SK-N-SH (cell line): ENCODE measurements at regions not wholly inside any gene's neighbourhood (a gene's known extent, or its start where the extent isn't known, plus 50 kb on each side); places are given as distances from the start of the nearest gene placed in this dataset.

Experiments used
- CTCF ChIA-PET: fragments of 300-600, 350-600 bp; formaldehyde crosslinking; extraction: SDS; loops from one replicate; lab custom pipeline; 2021; lab: Yijun Ruan, JAX
- POLR2A ChIA-PET: fragments of 350-600 bp; sonication (Branson Sonifier 250); formaldehyde crosslinking; extraction: SDS; loops from one replicate; lab custom pipeline; 2020; ENCODE audit warnings: antibody characterized with exemption, inconsistent platforms; lab: Yijun Ruan, JAX
- DNase-seq: peaks from one replicate; pipeline ENCODE4 v3.0.0; 2012
- H2AFZ ChIP-seq: fragments of 200-600 bp; sonication (generic); 2 replicates; pipeline ENCODE4 v1.8.1; 2016; ENCODE audit warnings: antibody characterized with exemption, mild to moderate bottlenecking, low read depth
- H3F3A ChIP-seq: fragments of 200-600 bp; sonication (generic); replicated peaks from 2 replicates; pipeline ENCODE3; 2016; ENCODE audit warnings: antibody characterized with exemption, mild to moderate bottlenecking; ENCODE audit not compliant: insufficient read depth
- H3K27ac ChIP-seq, 2 experiments: fragments of 200-500 bp in 1 of 2; fragments of 200-600 bp in 1 of 2; sonication (Bioruptor generic) in 1 of 2; sonication (generic), shearing (Covaris generic) in 1 of 2; 2 replicates each; pipeline versions ENCODE4 v1.5.1 to v1.6.1; 2014 to 2016; ENCODE audit warnings: low read depth in 2 of 2, inconsistent platforms in 1 of 2, low read length in 1 of 2, mild to moderate bottlenecking in 1 of 2, mixed read lengths in 1 of 2
- H3K27me3 ChIP-seq: fragments of 200-600 bp; sonication (generic), shearing (Covaris generic); 2 replicates; pipeline ENCODE4 v1.6.1; 2016; ENCODE audit warnings: mixed run types; ENCODE audit not compliant: insufficient read depth
- H3K36me3 ChIP-seq, 2 experiments: fragments of 200-500 bp in 1 of 2; fragments of 200-600 bp in 1 of 2; sonication (Bioruptor generic) in 1 of 2; sonication (generic) in 1 of 2; replicated peaks in 1 of 2; 2 replicates each; pipeline versions ENCODE3 to v1.5.1; 2014 to 2016; ENCODE audit warnings: low read length in 1 of 2, mild to moderate bottlenecking in 1 of 2; ENCODE audit not compliant: insufficient read depth in 2 of 2, control insufficient read depth in 1 of 2
- H3K4me1 ChIP-seq, 2 experiments: fragments of 200-500 bp in 1 of 2; fragments of 200-600 bp in 1 of 2; sonication (Bioruptor generic) in 1 of 2; sonication (generic), shearing (Covaris generic) in 1 of 2; 2 replicates each; pipeline versions ENCODE4 v1.5.1 to v1.6.1; 2014 to 2016; ENCODE audit warnings: low read depth in 1 of 2, low read length in 1 of 2, mixed run types in 1 of 2; ENCODE audit not compliant: insufficient read depth in 2 of 2, control insufficient read depth in 1 of 2
- H3K4me2 ChIP-seq: fragments of 200-600 bp; sonication (generic), shearing (Covaris generic); 2 replicates; pipeline ENCODE4 v1.6.1; 2017; ENCODE audit warnings: mixed run types
- H3K4me3 ChIP-seq, 2 experiments: fragments of 200-500 bp in 1 of 2; fragments of 200-600 bp in 1 of 2; sonication (Bioruptor generic) in 1 of 2; sonication (generic), shearing (Covaris generic) in 1 of 2; 2 replicates each; pipeline versions ENCODE4 v1.5.1 to v1.8.1; 2014 to 2016; ENCODE audit warnings: low read depth in 2 of 2, inconsistent platforms in 1 of 2, low read length in 1 of 2, mild to moderate bottlenecking in 1 of 2, mixed read lengths in 1 of 2, moderate library complexity in 1 of 2
- H3K79me2 ChIP-seq: fragments of 200-600 bp; sonication (generic); 2 replicates; pipeline ENCODE4 v1.8.1; 2017; ENCODE audit warnings: mild to moderate bottlenecking; ENCODE audit not compliant: insufficient read depth
- H3K9ac ChIP-seq: fragments of 200-600 bp; sonication (generic); 2 replicates; pipeline ENCODE4 v1.6.1; 2017; ENCODE audit warnings: mixed run types
- H3K9me2 ChIP-seq: fragments of 200-600 bp; sonication (generic); 2 replicates; pipeline ENCODE4 v1.6.1; 2017; ENCODE audit warnings: mixed run types
- H3K9me3 ChIP-seq: fragments of 200-600 bp; sonication (generic); 2 replicates; pipeline ENCODE4 v1.6.1; 2017; ENCODE audit warnings: mixed run types, mild to moderate bottlenecking, moderate library complexity
- H4K20me1 ChIP-seq: fragments of 200-600 bp; sonication (generic); 2 replicates; pipeline ENCODE4 v1.6.1; 2017; ENCODE audit warnings: mild to moderate bottlenecking, mixed run types; ENCODE audit not compliant: insufficient read depth
- CHD2 ChIP-seq: fragments of 150-350 bp; IDR thresholded peaks from 2 replicates; pipeline ENCODE4 v1.6.1; 2018; ENCODE audit warnings: low read length; ENCODE audit not compliant: partially characterized antibody
- ELF1 ChIP-seq: IDR thresholded peaks from 2 replicates; pipeline ENCODE4 v1.4.0; 2012
- EP300 ChIP-seq, 2 experiments: IDR thresholded peaks; 2 replicates each; pipeline versions ENCODE4 v1.4.0 to v1.6.1; 2012; ENCODE audit warnings: borderline replicate concordance in 1 of 2, low read depth in 1 of 2, low read length in 1 of 2
- FOSL2 ChIP-seq: IDR thresholded peaks from 2 replicates; pipeline ENCODE4 v1.4.0; 2012; ENCODE audit warnings: low read depth, mild to moderate bottlenecking, moderate library complexity, borderline replicate concordance
- FOXM1 ChIP-seq: IDR thresholded peaks from 2 replicates; pipeline ENCODE4 v1.4.0; 2012; ENCODE audit warnings: low read depth, mild to moderate bottlenecking
- GATA2 ChIP-seq: sonication (generic); formaldehyde crosslinking; IDR thresholded peaks from 2 replicates; pipeline ENCODE4 v1.5.0; 2020; ENCODE audit warnings: mild to moderate bottlenecking, missing genetic modification reagents
- IRF3 ChIP-seq: fragments of 150-350 bp; IDR thresholded peaks from 2 replicates; pipeline ENCODE4 v1.6.1; 2016; ENCODE audit warnings: mild to moderate bottlenecking, low read depth, low read length
- JUND ChIP-seq: IDR thresholded peaks from 2 replicates; pipeline ENCODE4 v1.4.0; 2012
- MAX ChIP-seq: IDR thresholded peaks from 2 replicates; pipeline ENCODE4 v1.4.0; 2012; ENCODE audit warnings: low read depth
- NRF1 ChIP-seq: IDR thresholded peaks from 2 replicates; pipeline ENCODE4 v1.6.1; 2012; ENCODE audit warnings: low read depth, mild to moderate bottlenecking, low read length
- RFX5 ChIP-seq: IDR thresholded peaks from 2 replicates; pipeline ENCODE4 v1.6.1; 2012; ENCODE audit warnings: mild to moderate bottlenecking, improper control_type of control experiment, low read length
- SMC3 ChIP-seq: IDR thresholded peaks from 2 replicates; pipeline ENCODE4 v1.6.1; 2012; ENCODE audit warnings: low read depth, low read length, improper control_type of control experiment
- TAF1 ChIP-seq: IDR thresholded peaks from 2 replicates; pipeline ENCODE4 v1.6.1; 2012; ENCODE audit warnings: low read depth, mild to moderate bottlenecking, low read length, moderate library complexity, borderline replicate concordance
- TCF12 ChIP-seq: IDR thresholded peaks from 2 replicates; pipeline ENCODE4 v1.4.0; 2012
- TEAD4 ChIP-seq: IDR thresholded peaks from 2 replicates; pipeline ENCODE4 v1.4.0; 2012; ENCODE audit warnings: mild to moderate bottlenecking, borderline replicate concordance; ENCODE audit not compliant: insufficient read depth
- USF1 ChIP-seq: IDR thresholded peaks from 2 replicates; pipeline ENCODE4 v1.4.0; 2012; ENCODE audit warnings: low read depth, borderline replicate concordance
- YY1 ChIP-seq: IDR thresholded peaks from 2 replicates; pipeline ENCODE4 v1.4.0; 2012; ENCODE audit warnings: low read depth, mild to moderate bottlenecking
- WGBS: methylation state at CpG from one replicate; pipeline ENCODE4 v1.1.6; 2017; ENCODE audit warnings: low lambda C conversion rate; 5-methylcytosine and 5-hydroxymethylcytosine counted together
- TF ChIP-seq, protein P1 (sequence below): fragments of 150-350 bp; IDR thresholded peaks from 2 replicates; pipeline ENCODE4 v1.6.1; 2017; ENCODE audit warnings: antibody characterized with exemption, low read length, low read depth, borderline replicate concordance
- TF ChIP-seq, protein P2 (sequence below): IDR thresholded peaks from 2 replicates; pipeline ENCODE4 v1.4.0; 2012; ENCODE audit warnings: low read depth, borderline replicate concordance

DNA sequence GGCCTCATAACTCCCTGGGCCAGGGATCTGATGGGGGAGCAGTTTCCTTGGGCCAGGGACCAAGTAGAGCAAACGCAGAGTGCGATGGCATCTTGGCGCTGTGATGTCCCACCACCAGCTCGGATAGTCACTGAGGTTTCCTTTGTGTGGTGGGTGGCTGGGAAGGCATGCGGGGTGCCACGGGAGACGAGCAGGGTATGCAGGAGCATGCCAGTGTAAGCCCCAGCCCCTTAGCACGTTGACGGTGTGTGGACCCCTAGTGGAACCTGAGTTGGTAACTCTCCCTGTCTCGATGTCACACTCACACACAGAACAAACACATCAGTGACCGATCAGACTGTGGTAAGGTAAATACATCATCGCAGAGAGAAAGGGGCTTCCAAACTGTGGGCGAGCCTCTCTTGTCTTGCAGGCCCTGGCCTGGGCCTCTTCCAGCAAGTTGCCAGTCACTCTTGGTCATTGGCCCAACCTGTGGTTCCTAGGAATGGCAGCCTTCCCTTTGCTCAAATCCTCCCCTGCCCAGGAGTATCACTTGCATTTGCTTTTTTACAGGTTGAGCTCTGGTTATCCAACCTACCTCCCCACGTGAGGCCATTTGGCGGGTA is 231.6 kb upstream of the GPR26 start:
- no peak overlapping the region for H3K9ac ChIP-seq
- no peak for TF ChIP-seq RFX5
- TF ChIP-seq MAX = no peak
- TF ChIP-seq FOSL2 = no peak
- no peaks in the 10 kb centered on the region for H3F3A ChIP-seq
- no peak for DNase-seq
- H3K4me3 ChIP-seq = no peak overlapping the region
- no peak overlapping the region for H3K4me2 ChIP-seq
- no peaks in the 10 kb centered on the region for H3K36me3 ChIP-seq
- ChIA-PET POLR2A (no interaction called here), CTCF (no interaction called here)
- H2AFZ ChIP-seq = no peak overlapping the region
- no peaks in the 10 kb centered on the region for H3K79me2 ChIP-seq
- no peaks in the 10 kb centered on the region for H4K20me1 ChIP-seq
- WGBS = 33% methylated on average over 8 of the region's 15 CpGs
- H3K27ac ChIP-seq = no peak overlapping the region
- no peaks in the 10 kb centered on the region for H3K27me3 ChIP-seq
- no peaks in the 10 kb centered on the region for H3K9me2 ChIP-seq
- no peaks in the 10 kb centered on the region for H3K9me3 ChIP-seq
- peaks cover 0 to 8% of the 10 kb centered on the region in 2 experiments; a peak in 2 of 4 replicates for H3K4me1 ChIP-seq

- Histone ChIP-seq H4K20me1 (no peaks in the 10 kb centered on the region), H3K27ac (no peak overlapping the region), H3K4me1 (no peaks in the 10 kb centered on the region), H3K9ac (no peak overlapping the region), H3K9me2 (no peaks in the 10 kb centered on the region), H3K36me3 (no peaks in the 10 kb centered on the region), H3F3A (no peaks in the 10 kb centered on the region), H3K4me2 (no peak overlapping the region), H3K9me3 (no peaks in the 10 kb centered on the region), H3K79me2 (no peaks in the 10 kb centered on the region), H3K4me3 (no peak overlapping the region), H3K27me3 (no peaks in the 10 kb centered on the region), H2AFZ (no peak overlapping the region)
- WGBS = 63% methylated on average over 1 of the region's 4 CpGs
- ChIA-PET POLR2A (no interaction called here), CTCF (no interaction called here)
- TF ChIP-seq, protein P1, sequence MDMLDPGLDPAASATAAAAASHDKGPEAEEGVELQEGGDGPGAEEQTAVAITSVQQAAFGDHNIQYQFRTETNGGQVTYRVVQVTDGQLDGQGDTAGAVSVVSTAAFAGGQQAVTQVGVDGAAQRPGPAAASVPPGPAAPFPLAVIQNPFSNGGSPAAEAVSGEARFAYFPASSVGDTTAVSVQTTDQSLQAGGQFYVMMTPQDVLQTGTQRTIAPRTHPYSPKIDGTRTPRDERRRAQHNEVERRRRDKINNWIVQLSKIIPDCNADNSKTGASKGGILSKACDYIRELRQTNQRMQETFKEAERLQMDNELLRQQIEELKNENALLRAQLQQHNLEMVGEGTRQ = no peak
- TF ChIP-seq SMC3 (no peak), TAF1 (no peak), TEAD4 (no peak), USF1 (no peak), CHD2 (no peak), JUND (no peak), EP300 (IDR thresholded peaks at IDR 0.05; ENCODE audit: borderline replicate concordance in 1 of 2, low read depth in 1 of 2, low read length in 1 of 2) (no peak), GATA2 (CRISPR knock-in tag) (no peak), FOXM1 (no peak), ELF1 (no peak), YY1 (no peak), NRF1 (no peak), IRF3 (no peak), TCF12 (no peak)
- TF ChIP-seq, protein P2, sequence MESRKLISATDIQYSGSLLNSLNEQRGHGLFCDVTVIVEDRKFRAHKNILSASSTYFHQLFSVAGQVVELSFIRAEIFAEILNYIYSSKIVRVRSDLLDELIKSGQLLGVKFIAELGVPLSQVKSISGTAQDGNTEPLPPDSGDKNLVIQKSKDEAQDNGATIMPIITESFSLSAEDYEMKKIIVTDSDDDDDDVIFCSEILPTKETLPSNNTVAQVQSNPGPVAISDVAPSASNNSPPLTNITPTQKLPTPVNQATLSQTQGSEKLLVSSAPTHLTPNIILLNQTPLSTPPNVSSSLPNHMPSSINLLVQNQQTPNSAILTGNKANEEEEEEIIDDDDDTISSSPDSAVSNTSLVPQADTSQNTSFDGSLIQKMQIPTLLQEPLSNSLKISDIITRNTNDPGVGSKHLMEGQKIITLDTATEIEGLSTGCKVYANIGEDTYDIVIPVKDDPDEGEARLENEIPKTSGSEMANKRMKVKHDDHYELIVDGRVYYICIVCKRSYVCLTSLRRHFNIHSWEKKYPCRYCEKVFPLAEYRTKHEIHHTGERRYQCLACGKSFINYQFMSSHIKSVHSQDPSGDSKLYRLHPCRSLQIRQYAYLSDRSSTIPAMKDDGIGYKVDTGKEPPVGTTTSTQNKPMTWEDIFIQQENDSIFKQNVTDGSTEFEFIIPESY = no peak
- no peak for DNase-seq
Observed at GRCh38 chr10:123442901-123443300, 223.3 kb upstream of the GPR26 start.
